Brain microvascular endothelial cell (primary cell): ENCODE measurements at regions not wholly inside any gene's neighbourhood (a gene's known extent, or its start where the extent isn't known, plus 50 kb on each side); places are given as distances from the start of the nearest gene placed in this dataset.

Source experiments
- DNase-seq: peaks from one replicate; pipeline ENCODE4 v3.0.0-alpha.2; 2020
- H3K27ac ChIP-seq: fragments of 250-450 bp; sonication (Bioruptor Pico); 2 replicates; pipeline ENCODE4 v1.5.1; 2020; ENCODE audit warnings: mild to moderate bottlenecking, moderate library complexity
- H3K27me3 ChIP-seq: fragments of 250-450 bp; sonication (Bioruptor Pico); replicated peaks from 2 replicates; pipeline ENCODE4 v1.5.1; 2020; ENCODE audit warnings: mild to moderate bottlenecking
- H3K36me3 ChIP-seq: fragments of 250-450 bp; sonication (Bioruptor Pico); replicated peaks from 2 replicates; pipeline ENCODE4 v1.5.1; 2020; ENCODE audit warnings: mild to moderate bottlenecking
- H3K4me3 ChIP-seq: 2 replicates; pipeline ENCODE4 v1.5.1; 2011; ENCODE audit warnings: low read depth, mild to moderate bottlenecking, control low read depth, low read length, moderate library complexity
- in situ Hi-C: cut with HindIII; loops from 2 replicates; pipeline ENCODE4 v1.10.0; 2017; ENCODE audit warnings: low sequenced_read_pairs, low pct_ligation_motif_present
- TF ChIP-seq, protein P1 (sequence below): IDR thresholded peaks from 2 replicates; pipeline ENCODE4 v1.5.1; 2011; ENCODE audit warnings: low read depth, mild to moderate bottlenecking, moderate library complexity, low read length, control low read depth, inconsistent platforms; ENCODE audit errors: missing control alignments

DNA sequence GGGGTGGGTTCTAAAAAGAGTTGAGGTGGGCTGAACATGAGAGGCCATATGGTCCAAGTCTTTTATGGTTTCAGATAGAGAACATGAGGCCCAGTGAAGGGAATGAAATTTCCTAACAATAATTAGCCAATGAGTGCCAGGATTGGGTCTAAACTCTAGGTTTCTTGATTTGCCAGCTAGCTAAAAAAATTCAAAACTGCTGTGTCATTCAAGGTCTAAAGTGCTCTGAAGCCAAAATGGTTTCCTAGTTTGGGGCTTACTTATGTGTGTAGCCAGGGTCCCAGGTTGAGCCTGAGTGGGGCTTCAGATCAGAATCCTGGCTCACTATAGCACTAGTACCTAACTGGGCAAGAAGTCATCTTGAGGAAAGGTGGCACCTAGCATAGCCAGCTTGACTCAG, 55.3 kb upstream of the SYN2 start:
- no peaks in the 10 kb centered on the region for H3K27me3 ChIP-seq
- H3K36me3 ChIP-seq, result no peaks in the 10 kb centered on the region
- in situ Hi-C loops, result no loop called here
- H3K27ac ChIP-seq, result no peak overlapping the region
- TF ChIP-seq, protein P1, sequence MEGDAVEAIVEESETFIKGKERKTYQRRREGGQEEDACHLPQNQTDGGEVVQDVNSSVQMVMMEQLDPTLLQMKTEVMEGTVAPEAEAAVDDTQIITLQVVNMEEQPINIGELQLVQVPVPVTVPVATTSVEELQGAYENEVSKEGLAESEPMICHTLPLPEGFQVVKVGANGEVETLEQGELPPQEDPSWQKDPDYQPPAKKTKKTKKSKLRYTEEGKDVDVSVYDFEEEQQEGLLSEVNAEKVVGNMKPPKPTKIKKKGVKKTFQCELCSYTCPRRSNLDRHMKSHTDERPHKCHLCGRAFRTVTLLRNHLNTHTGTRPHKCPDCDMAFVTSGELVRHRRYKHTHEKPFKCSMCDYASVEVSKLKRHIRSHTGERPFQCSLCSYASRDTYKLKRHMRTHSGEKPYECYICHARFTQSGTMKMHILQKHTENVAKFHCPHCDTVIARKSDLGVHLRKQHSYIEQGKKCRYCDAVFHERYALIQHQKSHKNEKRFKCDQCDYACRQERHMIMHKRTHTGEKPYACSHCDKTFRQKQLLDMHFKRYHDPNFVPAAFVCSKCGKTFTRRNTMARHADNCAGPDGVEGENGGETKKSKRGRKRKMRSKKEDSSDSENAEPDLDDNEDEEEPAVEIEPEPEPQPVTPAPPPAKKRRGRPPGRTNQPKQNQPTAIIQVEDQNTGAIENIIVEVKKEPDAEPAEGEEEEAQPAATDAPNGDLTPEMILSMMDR, result no peak
- H3K4me3 ChIP-seq, result no peak overlapping the region
- no peak for DNase-seq

DNA sequence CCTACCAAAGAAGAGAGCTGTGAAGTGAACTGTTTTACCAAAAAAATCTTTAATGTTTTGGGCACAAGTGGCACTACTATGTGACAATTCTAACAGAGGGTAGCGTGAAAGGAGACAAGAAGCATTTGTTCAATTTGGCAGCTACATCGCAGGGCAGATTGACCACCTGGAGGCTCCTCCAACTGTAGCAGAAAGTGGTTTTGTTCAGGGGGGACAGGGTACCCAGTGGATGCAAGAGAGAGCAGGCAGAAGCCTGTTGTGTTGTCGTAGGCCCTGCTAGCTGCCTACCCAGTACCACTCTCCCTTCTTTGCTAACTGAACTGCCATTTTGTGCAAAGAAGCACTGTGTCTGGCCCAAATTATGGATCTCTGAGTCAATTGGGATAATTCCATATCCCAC, 54.8 kb upstream of the SYN2 start:
- no peaks in the 10 kb centered on the region for H3K36me3 ChIP-seq
- H3K27ac ChIP-seq, result no peak overlapping the region
- in situ Hi-C loops, result no loop called here
- TF ChIP-seq, protein P1, result no peak
- H3K27me3 ChIP-seq, result no peaks in the 10 kb centered on the region
- DNase-seq, result no peak
- no peak overlapping the region for H3K4me3 ChIP-seq

DNA sequence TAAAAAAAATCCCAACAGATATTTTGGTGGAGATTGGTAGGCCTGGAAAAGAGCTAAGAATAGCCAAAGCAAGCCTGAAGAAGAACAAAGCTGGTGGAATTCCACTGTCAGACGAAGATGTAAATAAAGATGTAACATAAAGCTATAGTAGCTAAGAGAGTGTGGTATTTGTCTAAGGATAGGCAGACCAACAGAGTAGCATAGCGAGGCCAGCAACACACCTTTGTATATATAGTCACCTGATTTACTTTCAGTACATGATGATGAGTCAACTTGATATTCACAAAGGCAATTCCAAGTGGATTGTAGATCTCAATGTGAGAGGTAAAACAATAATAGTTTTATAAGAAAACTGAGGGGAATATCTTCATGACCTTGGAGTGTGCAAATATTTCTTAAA, 53.6 kb upstream of the SYN2 start:
- TF ChIP-seq, protein P1, result no peak
- no peaks in the 10 kb centered on the region for H3K36me3 ChIP-seq
- in situ Hi-C loops, result no loop called here
- no peaks in the 10 kb centered on the region for H3K27me3 ChIP-seq
- DNase-seq, result no peak
- H3K4me3 ChIP-seq, result no peak overlapping the region
- no peak overlapping the region for H3K27ac ChIP-seq

DNA sequence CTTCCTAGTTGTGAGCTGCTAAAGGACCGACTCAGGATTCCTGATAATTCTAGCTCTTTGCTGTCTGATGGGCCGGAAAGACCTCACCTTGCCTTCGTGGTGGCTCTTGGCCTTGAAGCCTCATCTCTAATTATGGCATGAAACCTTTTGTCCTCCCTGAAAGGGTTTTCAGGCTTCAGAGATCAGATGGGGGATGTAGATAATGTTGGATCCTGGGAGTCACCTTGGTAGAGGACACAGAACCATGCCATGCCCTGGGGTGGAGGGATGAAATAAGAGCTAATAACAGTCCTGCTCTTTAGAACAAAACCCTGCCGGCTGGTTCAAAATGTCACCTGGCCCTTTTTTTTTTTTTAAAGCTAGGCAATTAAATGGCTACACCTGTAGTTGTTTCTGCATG, 50.8 kb upstream of the SYN2 start:
- Histone ChIP-seq H3K4me3 (no peak overlapping the region), H3K27ac (no peak overlapping the region), H3K27me3 (no peaks in the 10 kb centered on the region), H3K36me3 (no peaks in the 10 kb centered on the region)
- in situ Hi-C loops, result no loop called here
- DNase-seq, result no peak
- TF ChIP-seq, protein P1, result no peak

DNA sequence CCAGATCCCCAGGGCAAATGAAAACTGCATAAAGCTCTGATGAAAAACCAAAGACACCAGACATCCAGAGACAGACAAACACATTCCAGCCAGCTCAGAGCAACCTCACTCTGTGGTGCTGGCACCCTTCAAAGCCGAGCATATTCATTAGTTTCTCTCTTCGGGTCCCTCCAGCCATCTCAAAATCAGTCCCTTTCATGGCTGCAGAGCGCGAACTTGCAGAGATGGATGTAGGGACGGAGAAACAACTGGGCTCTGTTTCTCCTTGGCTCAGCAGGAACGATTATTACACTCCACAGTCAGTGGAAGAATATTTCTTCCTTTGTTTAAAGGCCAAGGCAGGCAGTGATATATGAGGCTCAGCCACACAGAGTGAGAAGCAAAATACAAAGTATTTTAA, 50.4 kb upstream of the SYN2 start:
- Histone ChIP-seq H3K4me3 (no peak overlapping the region), H3K27ac (no peak overlapping the region), H3K27me3 (no peaks in the 10 kb centered on the region), H3K36me3 (no peaks in the 10 kb centered on the region)
- no peak for DNase-seq
- in situ Hi-C loops, result no loop called here
- TF ChIP-seq, protein P1, result no peak

DNA sequence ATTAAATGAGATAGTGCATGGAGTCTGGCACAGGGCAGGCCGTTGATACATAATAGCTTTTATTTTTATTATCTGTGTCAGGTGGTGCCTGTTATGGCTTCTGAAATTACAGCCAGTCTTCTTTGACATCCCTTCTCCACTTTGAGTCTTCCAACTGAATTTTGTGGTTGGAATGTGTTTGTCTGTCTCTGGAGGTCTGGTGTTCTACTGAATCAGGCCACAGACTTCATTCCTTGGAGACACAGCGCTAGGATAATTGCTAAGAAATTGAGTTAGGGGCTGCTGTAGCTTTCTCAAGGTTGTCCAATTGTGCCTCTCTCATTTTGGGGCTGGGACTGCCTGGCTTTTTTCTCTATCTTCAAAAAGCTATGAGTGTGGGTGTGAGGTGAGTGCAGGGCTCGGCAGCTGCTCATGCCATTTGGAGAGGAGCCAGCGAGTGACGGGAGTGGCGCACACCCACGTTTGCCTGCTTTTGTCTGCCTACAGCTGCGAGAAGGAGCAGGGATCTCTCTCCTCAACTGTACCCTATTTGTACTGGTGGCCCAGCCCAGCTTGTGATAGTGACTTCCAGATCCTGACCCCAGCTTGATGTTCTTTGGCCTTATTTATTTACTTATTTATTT, 49.8 kb upstream of the SYN2 start:
- no peak for DNase-seq
- TF ChIP-seq, protein P1, result no peak
- Histone ChIP-seq H3K27me3 (no peaks in the 10 kb centered on the region), H3K4me3 (no peak overlapping the region), H3K27ac (no peak overlapping the region), H3K36me3 (no peaks in the 10 kb centered on the region)
- in situ Hi-C loops, result no loop called here
